ENCODE measurements at regions not wholly inside any gene's neighbourhood (a gene's known extent, or its start where the extent isn't known, plus 50 kb on each side); places are given as distances from the start of the nearest gene placed in this dataset.
"Not testable (repeated sequence)": the region's sequence is repeated elsewhere in the genome, so short reads cannot be mapped to it uniquely, and the experiment has no call there.

GRCh38 chr5:77859306-77859705 is 83.2 kb upstream of the TBCA start:
- Mint-ChIP-seq H3K27me3 (peaks cover 66% of the 10 kb centered on the region), H3K4me1 (ENCODE audit: unreplicated experiment) (no peaks in the 10 kb centered on the region), H3K4me3 (no peak overlapping the region), H3K36me3 (no peaks in the 10 kb centered on the region), H3K27ac (no peak overlapping the region), H3K9me3 (no peaks in the 10 kb centered on the region)
- no peak for DNase-seq (ENCODE audit: extremely low spot score, unreplicated experiment)
- TF ChIP-seq CTCF (conservative IDR thresholded peaks at IDR 0.05), result no peak

- not testable (repeated sequence) for H3K27ac Mint-ChIP-seq, H3K36me3 Mint-ChIP-seq
- H3K27me3 Mint-ChIP-seq, result peaks cover 66% of the 10 kb centered on the region
Observed at GRCh38 chr5:77858678-77859077, 82.5 kb upstream of the TBCA start.

GRCh38 chr5:77855369-77855768 is 79.2 kb upstream of the TBCA start:
- DNase-seq (ENCODE audit: extremely low spot score, unreplicated experiment), result no peak
- H3K27me3 Mint-ChIP-seq, result peaks cover 73% of the 10 kb centered on the region
- peaks cover 16% of the 10 kb centered on the region for H3K4me1 Mint-ChIP-seq (ENCODE audit: unreplicated experiment)
- TF ChIP-seq CTCF (conservative IDR thresholded peaks at IDR 0.05), result no peak
- peaks cover 4% of the 10 kb centered on the region for H3K36me3 Mint-ChIP-seq
- no peaks in the 10 kb centered on the region for H3K9me3 Mint-ChIP-seq
- H3K4me3 Mint-ChIP-seq, result no peak overlapping the region
- H3K27ac Mint-ChIP-seq, result no peak overlapping the region

More at GRCh38 chr5:77858678-77859077, 82.5 kb upstream of the TBCA start:
- not testable (repeated sequence) for H3K9me3 Mint-ChIP-seq; DNase-seq (ENCODE audit: extremely low spot score, unreplicated experiment); H3K4me1 Mint-ChIP-seq (ENCODE audit: unreplicated experiment); H3K4me3 Mint-ChIP-seq

GRCh38 chr5:77853353-77853907 is 77.3 kb upstream of the TBCA start:
- Mint-ChIP-seq H3K4me1 (ENCODE audit: unreplicated experiment) (peaks cover 16% of the 10 kb centered on the region), H3K36me3 (peaks cover 4% of the 10 kb centered on the region), H3K27ac (peak overlapping the region; percentile 4), H3K27me3 (peaks cover 84% of the 10 kb centered on the region), H3K4me3 (peak overlapping the region; percentile 66), H3K9me3 (no peaks in the 10 kb centered on the region)
- DNase-seq (ENCODE audit: extremely low spot score, unreplicated experiment), result no peak
- TF ChIP-seq CTCF (conservative IDR thresholded peaks at IDR 0.05), result no peak

- no peak for TF ChIP-seq CTCF (conservative IDR thresholded peaks at IDR 0.05)
- Mint-ChIP-seq H3K36me3 (peaks cover 4% of the 10 kb centered on the region), H3K4me1 (ENCODE audit: unreplicated experiment) (peaks cover 16% of the 10 kb centered on the region), H3K27me3 (peaks cover 86% of the 10 kb centered on the region), H3K4me3 (peak overlapping the region; percentile 85), H3K9me3 (no peaks in the 10 kb centered on the region), H3K27ac (peak overlapping the region; percentile 54)
- no peak for DNase-seq (ENCODE audit: extremely low spot score, unreplicated experiment)
Observed at GRCh38 chr5:77852514-77853352, 76.6 kb upstream of the TBCA start.

GRCh38 chr5:77852068-77852513 is 76.0 kb upstream of the TBCA start:
- Mint-ChIP-seq H3K4me3 (peak overlapping the region; percentile 85), H3K27ac (no peak overlapping the region), H3K36me3 (peaks cover 4% of the 10 kb centered on the region), H3K27me3 (peaks cover 88% of the 10 kb centered on the region), H3K4me1 (ENCODE audit: unreplicated experiment) (peaks cover 18% of the 10 kb centered on the region), H3K9me3 (no peaks in the 10 kb centered on the region)
- TF ChIP-seq CTCF (conservative IDR thresholded peaks at IDR 0.05), result no peak
- no peak for DNase-seq (ENCODE audit: extremely low spot score, unreplicated experiment)
